LNCAP (cell line): ENCODE measurements at regions not wholly inside any gene's neighbourhood (a gene's known extent, or its start where the extent isn't known, plus 50 kb on each side); places are given as distances from the start of the nearest gene placed in this dataset.

ENCODE experiments used
- TF ChIP-seq, protein P1 (sequence below): fragments of 450-650 bp; IDR thresholded peaks from 2 replicates; pipeline ENCODE4 v1.5.1; 2017; ENCODE audit warnings: mild to moderate bottlenecking

DNA sequence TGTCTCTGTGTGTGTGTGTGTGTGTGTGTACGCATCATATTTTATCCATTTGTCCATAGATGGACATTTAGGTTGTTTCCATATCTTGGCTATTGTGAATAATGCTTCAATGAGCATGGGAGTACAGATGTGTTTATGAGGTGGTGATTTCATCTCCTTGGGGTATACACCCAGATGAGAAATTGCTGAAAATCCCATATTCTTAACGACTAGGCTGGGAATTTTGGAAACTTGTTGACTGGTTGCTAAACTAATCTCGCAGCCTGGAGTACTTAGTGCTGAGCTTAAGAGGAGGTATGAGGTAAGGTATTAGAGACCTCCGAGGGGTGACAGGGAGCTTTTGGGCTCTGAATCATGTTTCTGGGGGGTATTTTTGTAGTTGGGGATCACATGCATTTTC, 66.0 kb upstream of the SPRED2 start:
- TF ChIP-seq, protein P1, sequence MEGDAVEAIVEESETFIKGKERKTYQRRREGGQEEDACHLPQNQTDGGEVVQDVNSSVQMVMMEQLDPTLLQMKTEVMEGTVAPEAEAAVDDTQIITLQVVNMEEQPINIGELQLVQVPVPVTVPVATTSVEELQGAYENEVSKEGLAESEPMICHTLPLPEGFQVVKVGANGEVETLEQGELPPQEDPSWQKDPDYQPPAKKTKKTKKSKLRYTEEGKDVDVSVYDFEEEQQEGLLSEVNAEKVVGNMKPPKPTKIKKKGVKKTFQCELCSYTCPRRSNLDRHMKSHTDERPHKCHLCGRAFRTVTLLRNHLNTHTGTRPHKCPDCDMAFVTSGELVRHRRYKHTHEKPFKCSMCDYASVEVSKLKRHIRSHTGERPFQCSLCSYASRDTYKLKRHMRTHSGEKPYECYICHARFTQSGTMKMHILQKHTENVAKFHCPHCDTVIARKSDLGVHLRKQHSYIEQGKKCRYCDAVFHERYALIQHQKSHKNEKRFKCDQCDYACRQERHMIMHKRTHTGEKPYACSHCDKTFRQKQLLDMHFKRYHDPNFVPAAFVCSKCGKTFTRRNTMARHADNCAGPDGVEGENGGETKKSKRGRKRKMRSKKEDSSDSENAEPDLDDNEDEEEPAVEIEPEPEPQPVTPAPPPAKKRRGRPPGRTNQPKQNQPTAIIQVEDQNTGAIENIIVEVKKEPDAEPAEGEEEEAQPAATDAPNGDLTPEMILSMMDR = no peak

DNA sequence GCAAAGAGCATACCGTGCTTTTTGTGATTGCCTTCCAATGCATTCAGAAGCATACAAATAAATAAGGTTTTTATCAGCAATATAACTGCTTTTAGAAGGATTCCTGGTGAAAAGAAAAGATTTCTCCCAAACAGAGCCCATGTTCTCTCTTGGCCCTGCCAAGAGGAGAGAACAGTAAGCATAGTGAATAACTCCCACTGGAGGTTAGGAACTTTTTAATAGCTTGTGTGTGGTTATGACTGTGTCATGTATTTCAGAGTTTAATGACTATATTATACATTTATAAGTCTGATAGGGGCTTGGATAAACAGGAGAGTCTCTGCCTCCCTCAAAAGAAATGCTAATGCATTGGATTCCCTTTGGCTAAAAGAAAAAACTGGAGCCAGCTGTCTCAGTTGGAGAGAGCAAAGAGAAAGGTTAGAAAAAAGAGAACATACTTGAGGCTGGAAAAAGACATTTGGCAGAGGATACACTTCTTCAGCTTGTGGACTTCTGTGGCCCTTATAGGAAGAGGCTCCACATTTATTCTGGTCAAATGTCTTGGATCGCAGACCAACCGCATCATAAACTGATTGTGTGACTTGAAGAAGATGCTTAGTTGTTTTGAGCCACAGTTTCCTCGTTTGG, 63.0 kb upstream of the SPRED2 start:
- TF ChIP-seq, protein P1 = no peak

DNA sequence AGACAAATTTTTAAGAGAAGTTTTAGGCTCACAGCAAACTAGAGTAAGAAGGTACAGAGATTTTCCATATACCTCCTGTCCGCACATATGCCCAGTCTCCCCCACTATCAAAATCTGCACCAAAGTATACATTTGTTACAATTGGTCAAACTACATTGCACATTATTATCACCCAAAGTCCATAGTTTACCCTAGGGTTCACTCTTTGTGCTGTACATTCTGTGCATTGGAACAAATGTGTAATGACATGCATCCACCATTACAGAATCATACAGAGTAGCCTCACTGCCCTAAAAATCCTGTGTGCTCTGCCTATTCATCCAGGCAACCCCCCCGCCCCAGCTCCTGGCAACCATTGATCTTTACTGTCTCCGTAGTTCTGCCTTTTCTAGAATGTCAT, 61.7 kb upstream of the SPRED2 start:
- TF ChIP-seq, protein P1 = no peak

DNA sequence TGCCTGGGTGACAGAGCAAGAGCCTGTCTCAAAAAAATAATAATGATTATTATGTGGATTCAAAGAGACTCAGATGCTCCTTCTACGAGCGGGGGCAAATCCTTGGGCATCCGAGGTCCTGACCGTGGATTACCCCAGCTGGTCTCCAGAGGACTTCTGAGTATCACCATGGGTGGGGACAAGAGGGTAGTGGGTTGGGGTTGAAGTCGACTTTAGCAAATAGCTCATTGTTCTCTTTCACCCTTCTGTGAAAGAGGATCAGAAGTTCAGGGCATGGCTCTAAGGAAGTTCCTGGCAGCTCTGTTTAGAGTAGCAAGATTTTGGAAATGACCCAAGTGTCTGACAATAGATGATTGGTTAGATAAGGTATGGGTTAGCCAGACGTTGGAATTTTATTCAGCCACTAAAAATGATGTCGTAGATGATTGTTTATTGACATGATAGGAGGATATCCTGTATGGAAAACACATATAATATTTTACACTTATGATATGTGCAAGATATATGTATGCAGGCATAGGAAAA, 59.0 kb upstream of the SPRED2 start:
- TF ChIP-seq, protein P1 = no peak

DNA sequence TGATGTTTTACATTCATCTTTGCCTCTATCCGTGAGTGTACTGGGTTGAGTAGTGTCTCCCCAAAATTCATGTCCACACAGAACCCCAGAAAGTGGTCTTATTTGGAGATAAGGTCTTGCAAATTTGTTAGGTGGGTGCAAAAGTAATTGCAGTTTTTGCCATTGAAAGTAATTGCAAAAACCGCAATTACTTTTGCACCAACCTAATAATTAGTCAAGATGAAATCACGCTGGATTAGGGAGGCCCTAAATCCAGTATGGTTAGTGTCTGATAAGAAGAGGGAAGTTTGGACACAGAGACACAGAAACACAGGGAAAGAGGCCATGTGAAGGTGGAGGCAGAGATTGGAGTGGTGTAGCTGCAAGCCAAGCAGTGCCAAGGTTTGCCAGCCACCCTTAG, 57.8 kb upstream of the SPRED2 start:
- TF ChIP-seq, protein P1 = no peak

DNA sequence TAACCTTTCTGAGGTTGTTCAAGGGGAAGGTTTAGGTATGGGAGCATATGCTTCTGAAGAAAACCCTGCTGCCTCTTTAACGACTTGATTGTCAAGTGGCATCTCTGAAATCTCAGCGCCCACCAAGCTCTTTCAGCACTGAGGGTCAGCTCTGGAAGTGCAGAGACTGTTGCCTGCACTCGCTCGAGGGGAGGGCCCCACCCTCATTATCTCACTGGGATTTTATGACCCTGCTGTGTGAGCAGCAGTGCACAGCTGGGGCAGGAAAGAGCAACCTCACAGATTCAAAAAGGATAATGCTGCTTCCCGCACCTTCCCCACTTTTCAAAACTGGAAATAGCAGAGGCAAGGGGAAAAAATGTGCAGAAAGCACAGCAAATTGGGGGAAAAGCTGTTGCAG, 56.9 kb upstream of the SPRED2 start:
- TF ChIP-seq, protein P1 = no peak

DNA sequence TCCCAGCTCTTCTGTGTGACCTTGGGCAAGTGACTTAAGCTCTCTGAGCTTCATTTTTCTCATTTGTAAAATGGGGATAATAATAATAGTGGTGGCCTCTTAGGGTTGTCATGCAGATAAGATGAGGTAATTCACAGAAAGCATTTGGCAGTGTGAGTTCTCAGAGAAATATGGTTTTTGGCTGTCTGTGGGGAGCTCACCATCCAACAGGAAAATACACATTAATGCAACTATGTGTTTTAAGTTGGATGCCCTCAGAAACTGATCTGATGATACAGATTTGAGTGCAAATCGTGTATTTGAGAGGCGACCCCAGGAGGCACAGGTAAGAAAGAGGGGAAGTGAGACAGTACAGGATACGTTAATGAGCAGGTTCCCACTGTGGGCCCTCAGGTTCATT, 56.1 kb upstream of the SPRED2 start:
- TF ChIP-seq, protein P1 = no peak

DNA sequence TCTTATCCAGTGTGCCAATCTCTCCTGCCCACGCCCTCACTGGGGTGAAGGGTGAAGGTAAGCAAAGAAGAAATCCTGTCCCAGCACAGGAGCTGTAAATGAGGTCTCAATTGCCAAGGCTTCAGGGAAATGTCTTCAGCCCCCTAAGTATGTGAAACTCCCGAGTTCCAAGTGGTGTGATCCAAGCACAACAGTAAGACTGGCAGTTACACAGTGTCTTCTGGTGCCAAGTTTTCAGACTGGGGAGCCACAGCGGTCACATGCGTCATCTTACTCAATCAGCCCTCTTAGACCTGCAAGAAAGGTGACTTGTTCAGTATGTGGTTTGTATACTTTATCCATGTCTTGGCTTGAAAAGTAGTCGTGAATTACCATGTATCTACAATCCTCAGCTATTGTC, 55.0 kb upstream of the SPRED2 start:
- TF ChIP-seq, protein P1 = no peak
